NCI-H2029 treated with DMSO at 0.1 percent for 48 hours (cell line): ENCODE measurements at regions not wholly inside any gene's neighbourhood (a gene's known extent, or its start where the extent isn't known, plus 50 kb on each side); places are given as distances from the start of the nearest gene placed in this dataset.

Source experiments
- DNase-seq: peaks from one replicate; lab custom pipeline; 2025; lab: John Stamatoyannopoulos, UW

DNA sequence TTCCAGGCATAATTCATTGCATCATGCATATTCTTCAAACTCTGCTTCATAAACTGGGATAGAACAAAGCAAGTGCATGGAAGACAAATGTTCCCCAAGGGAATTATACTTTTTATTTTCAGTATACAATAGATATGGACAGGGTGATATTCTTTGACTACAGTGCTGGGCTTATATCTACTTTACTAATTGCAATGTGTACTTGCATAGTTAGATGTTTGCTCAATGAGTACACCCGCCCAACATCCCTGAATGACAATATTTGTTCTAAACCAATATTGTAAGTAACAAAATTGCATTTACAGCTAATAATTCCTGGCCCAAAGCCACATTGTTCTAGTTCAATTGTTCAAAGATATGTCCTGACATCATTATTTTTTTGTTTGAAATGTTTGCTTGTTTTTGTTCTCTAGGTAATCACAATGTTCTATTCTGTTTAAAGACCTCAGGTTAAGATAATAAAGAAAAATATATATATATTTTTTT is 171.4 kb downstream of the PTN start:
- peak; percentile 49 for DNase-seq

DNA sequence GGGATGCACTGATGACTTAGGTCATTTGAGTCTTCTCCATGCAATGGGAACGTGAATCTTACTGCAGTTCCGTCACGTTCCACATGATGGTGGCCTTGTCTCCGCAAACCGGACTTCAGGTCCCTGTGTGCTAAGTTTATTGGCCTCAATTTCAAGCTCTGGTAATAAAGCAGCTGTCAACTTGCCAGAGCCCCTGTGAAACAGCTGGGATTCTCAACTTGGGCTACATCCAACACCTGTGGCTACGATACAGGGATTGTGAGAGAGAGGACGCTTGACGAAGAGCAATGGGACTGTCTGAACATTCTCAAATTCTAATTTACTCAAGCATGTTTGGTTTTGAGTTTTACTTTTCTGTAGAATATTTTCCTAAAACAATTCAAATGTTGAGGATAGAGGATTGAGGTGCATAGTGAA is 174.2 kb downstream of the PTN start:
- peak; percentile 93 for DNase-seq

DNA sequence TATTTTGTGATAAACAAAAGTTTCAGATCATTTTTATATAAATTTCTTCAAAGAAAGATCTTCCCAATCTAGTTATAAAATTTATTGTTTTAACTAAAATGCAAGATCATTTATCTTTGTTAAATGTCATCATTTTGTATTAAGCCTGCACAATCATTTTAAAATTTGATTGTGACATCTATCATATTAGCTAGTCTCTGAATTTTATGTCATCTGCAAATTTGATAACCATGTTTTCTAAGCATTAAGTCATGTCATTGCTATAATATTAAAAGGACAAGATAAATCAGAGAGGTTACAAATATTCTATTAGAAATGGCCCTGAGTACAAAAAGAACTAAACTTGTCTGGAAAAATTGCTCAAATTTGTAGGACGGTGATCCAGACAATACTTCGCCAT is 175.9 kb downstream of the PTN start:
- no peak for DNase-seq

DNA sequence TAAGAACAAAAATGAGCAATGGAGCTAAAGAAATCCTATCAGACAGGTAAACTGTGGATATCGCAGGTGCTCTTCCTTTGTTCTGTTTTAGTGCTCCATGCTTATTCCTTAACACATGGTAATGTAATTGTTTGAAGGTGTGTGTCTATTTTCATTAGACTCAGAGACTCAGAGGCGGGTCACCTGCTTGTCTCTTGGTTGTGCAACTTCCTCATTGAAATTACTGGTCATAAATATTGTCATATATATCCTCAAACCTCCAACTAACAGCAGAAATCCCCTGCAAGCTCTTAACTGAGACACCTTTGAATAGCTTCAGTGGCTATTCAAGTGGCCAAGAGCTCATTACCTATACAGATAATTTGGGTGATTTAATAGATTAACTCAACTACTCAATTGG is 177.2 kb downstream of the PTN start:
- no peak for DNase-seq

DNA sequence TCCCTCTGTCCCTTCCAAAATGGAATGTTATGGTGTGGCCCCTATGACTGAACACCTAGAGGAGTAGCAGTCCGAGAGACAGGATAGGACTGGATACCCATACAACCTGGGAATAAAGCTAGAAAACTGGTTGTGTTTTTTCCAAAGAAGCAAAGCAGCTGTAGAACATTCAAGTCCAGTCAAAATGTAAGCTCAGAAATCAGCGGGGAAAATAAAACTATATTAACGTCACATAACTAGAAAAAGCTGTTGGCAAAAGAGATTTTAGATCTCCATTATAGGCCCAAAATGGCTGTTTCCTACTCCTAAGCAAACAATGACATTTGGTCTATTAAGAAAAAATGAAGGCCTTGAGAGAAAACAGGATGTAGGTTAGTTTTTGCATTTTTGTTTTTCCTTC is 177.7 kb downstream of the PTN start:
- no peak for DNase-seq

DNA sequence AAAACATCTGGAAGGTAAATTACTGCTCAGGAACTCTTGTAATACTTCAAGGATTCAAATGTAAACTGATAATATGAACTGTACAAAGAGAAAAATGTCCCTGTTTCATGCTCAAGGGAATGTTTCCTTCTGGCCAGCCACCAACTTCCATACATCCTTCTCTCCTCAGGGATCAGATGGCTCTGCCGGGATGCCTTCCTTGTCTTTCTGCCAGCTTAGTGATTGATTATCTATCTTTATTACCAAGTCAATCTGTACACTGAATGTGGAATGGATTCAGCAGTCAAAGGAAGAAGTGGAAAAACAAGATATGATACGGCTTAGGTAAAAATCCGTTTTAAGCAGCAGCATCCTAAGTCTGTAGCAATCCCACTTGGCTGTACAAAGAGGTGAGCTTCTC is 178.3 kb downstream of the PTN start:
- DNase-seq: no peak

DNA sequence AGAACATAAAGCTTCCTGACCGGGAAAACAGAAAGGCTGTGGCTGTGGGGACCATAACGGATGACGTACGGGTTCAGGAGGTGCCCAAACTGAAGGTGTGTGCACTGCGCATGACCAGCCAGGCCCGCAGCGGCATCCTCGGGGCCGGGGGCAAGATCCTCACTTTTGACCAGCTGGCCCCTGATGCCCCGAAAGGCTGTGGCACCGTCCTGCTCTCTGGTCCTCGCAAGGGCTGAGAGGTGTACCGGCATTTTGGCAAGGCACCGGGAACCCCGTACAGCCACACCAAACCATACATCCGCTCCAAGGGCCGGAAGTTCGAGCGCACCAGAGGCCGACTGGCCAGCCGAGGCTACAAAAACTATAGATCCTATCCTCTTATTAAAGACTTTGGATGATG is 179.3 kb downstream of the PTN start:
- DNase-seq: no peak

DNA sequence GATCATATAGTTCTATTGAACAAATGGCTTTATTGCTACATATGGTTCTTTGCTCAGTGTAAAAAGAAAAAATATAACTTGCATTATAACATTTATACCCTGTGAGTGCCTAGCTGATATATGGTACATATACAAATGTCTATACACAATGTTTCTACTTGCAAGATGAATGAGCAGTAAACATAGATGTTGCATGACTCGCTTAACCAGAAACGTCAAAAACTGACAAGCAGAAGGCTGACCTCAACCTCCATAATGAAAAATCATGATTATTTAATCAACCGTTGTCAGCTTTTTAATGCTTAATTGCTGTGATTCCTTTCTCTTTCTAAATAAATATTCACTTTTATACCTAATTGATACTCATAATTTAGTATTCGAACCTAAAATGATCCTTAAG is 183.3 kb downstream of the PTN start:
- DNase-seq: no peak

DNA sequence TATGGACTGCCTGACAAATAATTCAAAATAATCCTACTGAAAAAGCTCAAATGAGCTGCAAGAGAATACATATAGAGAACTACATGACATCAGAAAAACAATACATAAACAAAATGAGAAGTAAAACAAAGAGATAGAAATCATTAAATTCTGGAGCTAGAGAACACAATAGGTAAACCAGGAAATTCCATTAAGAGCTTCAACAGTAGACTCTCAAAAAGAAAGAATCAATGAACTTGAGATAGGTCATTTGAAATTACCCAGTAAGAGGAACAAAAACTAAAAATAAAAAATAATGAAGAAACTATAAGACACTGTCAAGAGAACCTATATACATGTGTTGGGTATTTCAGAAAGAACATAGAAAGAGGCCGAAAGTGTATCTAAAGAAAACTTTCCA is 186.3 kb downstream of the PTN start:
- DNase-seq: no peak

DNA sequence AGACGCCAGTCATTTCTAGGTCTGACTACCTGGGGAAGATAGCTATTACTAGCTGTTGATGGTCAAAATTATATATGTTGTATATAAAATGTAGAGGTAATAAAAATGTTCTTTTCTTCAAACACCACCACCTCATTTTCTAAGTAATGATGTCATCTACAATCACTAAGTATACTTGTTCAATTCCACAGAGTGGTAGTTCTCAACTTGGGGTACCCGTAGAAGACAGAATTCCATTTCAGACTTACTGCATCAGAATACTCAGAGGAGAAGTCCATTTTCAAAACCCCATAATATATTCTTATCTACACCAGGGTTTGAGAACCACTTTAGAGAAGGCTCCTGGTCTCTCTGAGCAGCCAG is 191.9 kb downstream of the PTN start:
- no peak for DNase-seq

DNA sequence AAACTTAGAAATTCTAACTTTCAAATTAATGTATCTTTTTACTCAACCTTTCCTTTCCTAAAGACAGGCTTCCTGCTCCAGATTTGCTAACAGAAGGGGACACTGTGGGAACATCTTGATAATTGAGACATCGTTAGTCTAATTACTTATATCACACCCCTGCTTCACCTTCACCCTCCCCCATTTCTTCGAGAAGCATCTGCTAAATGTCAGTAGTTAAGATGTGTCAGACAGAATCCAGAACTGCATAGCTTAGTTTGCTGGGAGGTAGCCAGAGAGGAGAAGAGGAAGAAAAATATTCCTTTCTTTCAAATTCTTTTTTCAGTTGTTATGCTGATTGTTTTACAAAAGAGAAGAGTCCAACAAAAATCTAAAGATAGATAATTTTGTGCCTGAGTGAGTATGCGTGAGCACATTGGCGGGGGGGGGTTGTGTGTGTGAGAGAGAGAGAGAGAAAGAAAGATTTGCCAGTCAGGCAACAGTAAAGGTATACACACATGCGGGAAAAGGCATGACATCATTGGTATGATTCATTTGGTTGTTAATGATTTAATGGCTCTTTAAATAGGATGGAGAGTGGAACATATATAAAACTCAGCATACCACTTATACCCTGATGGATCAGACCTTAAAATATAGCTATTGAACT is 192.4 kb downstream of the PTN start:
- DNase-seq: no peak

DNA sequence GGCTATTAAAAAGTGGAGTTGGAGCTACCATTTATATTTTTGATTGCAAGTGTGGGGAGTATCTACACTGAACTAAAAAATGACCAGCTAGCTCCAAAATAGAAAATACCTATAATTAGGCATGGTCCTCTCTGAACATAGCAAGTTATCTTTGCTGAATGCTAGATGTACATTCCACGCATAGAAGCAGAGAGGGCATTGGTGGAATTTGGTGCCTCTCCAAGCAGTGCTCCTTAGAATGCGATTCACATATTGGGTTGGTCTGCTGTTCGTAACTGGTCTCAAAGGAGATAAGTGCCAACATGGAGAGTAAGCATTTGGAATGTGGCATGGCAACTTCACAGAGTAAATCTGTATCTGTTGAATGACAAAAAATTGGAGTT is 196.2 kb downstream of the PTN start:
- DNase-seq: no peak

DNA sequence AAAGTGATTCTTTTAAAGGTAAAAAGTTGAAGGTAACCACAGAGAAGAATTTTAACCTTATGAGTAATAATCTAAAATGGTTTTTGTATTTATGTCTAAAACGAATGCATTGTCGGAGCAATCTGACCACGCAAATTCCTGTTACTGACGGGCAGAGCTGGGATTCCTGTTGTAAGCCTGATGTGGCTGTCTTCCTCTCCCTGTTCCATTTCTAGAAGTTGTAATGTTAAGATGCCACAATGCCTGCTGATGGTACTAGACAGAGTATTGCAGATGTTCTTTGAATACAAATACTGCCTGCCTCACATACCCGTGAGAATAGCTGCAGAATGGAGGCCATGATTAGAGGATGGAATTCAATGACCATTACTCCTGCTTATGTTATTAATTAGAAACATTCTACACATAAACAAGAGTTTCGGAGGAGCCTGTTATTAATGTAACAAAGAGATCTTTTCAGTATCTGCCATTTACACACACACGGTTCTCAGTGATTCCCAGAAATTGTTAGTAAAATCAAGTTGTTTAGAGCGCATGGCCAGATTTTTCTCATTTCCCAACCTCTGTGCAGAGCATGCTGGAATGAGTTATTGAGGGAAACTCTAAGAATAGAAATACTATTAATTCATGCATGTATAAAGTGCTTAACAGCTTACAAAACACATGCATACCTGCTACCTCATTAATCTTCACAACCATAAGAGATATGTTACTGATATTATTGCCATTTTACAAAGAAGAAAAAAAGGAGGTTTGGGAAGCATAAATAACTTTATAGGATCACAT is 196.8 kb downstream of the PTN start:
- DNase-seq: no peak

DNA sequence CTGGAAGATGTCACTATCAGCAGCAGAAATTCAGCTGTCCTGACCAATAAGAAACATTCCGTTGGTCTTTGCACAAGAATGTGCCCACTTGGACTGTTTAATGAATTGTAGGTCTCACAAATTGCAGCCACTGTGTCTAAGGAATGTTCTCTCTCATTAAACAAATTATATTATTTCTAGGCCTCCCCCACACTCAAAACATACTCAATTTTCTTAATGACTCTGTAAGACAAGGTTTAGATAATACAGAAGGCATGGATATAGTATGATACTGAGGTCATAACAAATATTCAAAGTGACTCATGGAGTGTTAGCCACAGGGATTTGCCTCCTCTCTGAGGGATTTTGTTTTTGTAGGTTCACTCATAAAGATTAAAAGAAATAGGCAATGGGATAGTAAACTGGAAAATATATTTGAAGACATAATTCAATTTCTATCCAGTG is 197.5 kb downstream of the PTN start:
- no peak for DNase-seq

DNA sequence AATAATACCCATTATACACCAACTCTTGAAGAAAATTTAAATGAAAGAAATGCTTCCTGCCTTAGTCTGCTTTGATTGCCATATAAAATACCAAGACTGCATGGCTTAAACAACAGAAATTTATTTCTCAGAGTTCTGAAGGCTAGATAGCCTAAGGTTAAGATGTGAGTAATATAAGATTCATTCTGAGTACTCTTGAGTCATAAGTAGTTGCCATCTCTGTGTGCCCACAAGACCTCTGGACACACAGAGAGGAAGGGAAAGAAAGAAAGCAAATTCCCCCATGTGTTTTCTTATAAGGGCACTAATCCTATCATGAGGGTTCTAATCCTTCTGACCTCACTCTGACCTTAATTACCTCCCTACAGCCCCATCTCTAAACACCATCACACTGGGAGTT is 201.2 kb downstream of the PTN start:
- no peak for DNase-seq

DNA sequence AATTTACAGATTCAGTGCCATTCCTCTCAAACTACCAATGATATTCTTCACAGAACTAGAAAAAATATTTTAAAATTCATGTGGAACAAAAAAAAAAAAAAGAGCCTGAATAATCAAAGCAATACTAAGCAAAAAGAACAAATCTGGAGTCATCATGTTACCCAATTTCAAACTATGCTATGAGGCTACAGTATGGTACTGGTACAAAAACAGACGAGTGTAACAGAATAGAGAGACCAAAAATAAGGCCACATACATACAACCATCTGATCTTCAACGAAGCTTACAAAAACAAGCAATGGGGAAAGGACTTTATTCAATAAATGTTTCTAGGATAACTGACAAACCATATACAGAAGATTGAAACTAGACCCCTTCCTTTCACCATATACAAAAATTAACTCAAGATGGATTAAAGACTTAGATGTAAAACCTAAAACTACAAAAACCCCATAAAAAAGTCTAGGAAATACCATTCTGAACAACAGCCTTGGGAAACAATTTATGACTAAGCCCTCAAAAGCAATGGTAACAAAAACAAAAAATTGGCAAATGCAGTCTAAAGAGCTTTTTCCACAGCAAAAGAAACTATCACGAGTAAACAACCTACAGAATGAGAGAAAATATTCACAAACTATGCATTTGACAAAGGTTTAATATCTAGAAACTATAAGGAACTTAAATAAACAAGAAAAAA is 207.7 kb downstream of the PTN start:
- DNase-seq: no peak

DNA sequence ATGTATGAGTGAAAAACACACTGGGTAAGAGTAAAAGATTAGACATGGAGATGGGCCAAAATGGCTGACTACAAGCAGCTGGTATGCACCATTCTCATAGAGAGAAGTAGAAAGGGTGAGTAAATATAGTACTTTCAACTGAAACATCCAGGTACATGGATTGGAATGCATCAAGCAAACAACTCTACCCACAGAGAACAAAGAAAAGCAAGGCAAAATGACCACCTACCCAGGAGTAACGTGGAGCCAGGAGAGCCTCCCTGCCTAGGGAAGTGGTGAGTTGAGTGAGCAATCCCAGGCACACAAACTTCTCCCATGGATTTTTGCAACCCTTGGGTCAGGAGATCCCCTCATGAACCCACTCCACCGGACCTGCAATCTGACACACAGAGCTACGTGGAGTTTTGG is 212.8 kb downstream of the PTN start:
- DNase-seq: peak; percentile 63

DNA sequence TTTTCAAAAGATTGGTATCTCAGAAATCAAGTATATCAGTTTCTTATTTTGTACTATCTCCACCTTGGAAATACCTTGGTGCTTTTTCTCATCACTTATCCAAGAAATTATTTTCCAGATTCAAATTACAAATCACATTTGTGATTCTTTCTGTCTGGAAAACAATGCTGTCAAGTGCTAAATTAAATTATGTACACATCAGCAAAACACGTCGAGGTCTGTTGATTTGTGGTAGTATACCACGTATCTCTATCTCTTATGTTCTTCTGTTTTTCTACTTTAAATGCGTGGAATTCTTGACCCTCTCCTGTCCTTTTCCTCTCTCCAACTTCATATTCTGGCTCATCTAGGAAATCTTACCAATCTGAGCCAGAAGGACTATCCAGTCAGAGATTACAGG is 214.5 kb downstream of the PTN start:
- no peak for DNase-seq

DNA sequence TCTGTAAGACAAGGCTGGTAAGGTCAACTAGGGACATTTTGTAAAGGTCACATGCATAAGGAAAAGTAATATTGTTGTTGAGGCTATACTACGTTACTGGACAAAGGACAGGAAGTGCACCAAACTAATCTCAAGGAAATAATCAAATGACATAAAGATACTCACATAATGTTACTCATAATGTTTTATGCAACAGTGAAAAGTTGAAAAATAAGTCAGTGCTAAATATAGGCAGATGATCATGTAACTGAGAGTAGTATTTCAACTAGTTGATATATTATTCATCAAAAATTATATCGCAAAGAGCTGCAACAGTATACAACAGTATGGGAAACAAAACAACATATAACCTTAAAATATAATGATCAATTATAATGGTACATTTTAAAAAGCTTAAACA is 215.7 kb downstream of the PTN start:
- no peak for DNase-seq

DNA sequence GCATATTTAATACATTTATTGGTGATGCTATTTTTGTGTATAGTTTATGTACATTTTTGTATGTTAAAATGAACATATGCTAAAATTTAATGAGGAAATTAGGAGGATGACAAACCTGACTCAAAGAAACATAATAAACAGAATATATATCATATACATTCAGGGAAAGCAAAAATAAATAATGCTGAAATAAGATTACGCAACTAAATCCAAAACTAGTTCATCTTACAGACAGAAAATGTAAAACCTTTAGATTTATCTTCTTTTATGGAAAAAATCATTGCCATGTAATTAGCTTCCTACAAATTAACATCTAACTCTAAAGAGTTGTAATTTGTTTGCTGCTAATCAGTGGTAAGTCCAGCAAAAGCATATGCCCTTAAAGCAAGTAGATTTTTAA is 216.5 kb downstream of the PTN start:
- no peak for DNase-seq

DNA sequence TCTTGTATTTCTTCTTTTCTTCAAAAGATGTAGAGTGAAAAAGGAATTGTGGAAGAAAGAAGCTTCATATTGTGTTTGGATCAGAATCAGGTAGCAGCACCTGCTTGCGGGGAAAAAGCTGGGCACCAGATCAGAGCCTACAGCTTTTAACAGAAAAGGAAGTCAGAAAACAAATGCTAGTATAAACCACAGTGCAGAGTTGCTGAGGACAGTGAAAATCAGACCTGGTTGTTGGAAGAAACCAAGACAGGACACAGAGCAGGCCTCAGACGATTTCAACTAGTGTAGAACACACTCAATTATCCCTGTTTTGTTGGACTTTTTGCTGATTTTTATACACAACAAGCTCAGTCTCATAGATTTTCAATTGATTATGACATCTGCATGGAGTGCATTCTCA is 221.4 kb downstream of the PTN start:
- DNase-seq: no peak

DNA sequence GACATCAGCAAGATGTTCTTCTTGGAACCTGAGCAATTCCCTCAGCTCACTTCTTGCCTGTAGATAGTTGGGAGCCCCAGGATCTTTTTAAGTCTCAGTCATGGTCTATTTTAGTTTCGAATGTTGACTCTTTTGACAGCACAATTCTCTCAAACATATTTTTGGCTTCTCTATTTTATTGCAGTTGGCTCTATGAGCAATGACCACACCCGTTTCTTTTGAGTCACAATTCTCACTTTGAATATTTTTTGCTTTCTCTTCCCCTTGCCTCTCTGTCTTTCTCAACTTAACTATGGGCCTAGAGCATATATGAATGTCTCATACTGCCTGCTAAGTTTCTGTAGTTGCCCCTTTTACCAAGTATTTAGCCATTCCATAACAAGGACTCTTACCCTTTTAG is 222.8 kb downstream of the PTN start:
- DNase-seq: no peak

DNA sequence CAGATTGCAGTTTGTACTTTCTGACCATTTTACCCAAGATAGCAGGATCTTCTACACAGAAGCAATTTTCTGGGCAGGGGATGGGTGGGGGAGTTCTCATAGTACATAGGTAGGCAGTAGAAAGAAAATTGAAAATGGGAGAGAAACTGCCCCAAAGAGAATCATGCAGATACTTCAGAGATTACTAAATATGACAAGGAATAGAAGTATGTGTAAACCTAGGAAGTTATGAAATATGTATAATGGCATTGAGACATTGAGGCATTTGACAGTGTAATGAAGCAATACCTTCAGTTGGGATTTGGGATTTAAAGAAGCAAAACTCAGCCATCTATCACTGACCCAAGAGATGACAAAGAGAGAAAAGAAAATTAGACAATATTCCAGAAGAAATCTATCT is 233.0 kb downstream of the PTN start:
- DNase-seq: no peak
